ENCODE measurements at regions not wholly inside any gene's neighbourhood (a gene's known extent, or its start where the extent isn't known, plus 50 kb on each side); places are given as distances from the start of the nearest gene placed in this dataset.

DNA sequence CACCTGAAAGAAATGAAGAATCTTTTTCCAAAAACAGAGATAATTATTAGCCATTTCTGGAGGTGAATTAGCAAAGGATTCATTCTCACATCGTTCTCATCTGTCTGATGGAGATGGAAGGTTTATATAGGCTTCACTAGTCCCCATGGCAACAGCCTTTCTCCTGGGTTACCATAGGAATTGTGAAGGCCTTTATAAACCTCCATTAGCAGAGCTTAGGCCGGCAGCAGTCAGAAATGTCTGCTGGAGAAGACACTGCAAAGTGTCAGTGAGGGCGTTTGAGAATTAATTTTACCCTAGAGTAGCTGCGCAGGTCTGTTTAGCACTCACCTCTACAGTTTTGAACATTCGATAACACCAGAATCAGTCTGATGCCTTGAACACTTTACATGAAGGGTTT, 290.4 kb upstream of the NR4A3 start:
- no peak overlapping the region for H2BK120ac ChIP-seq (ENCODE audit: low read depth, low read length, poor library complexity, severe bottlenecking)
- H3K4me1 Mint-ChIP-seq: no peaks in the 10 kb centered on the region
- no peak overlapping the region for H4K8ac ChIP-seq (replicated peaks; ENCODE audit: insufficient read length, low read depth, low read length)
- no peaks in the 10 kb centered on the region for H3K4me1 ChIP-seq (ENCODE audit: insufficient read depth, low read length)
- no peak overlapping the region for H3K56ac ChIP-seq (ENCODE audit: insufficient read length, low read depth, low read length)
- H3K23me2 ChIP-seq (ENCODE audit: insufficient read length, low read depth, low read length, poor library complexity, severe bottlenecking): no peaks in the 10 kb centered on the region
- H3K27ac ChIP-seq (ENCODE audit: insufficient read length, low read depth, low read length): no peak overlapping the region
- no peak overlapping the region for H3K18ac ChIP-seq (ENCODE audit: insufficient read length, low read depth, low read length)
- peaks cover 0 to 2% of the 10 kb centered on the region in 2 experiments; a peak in 2 of 5 replicates for H3K9me3 Mint-ChIP-seq
- no peak overlapping the region for H3K14ac ChIP-seq (ENCODE audit: insufficient read depth, low read length)
- no peaks in the 10 kb centered on the region for H3K9me3 ChIP-seq (ENCODE audit: control insufficient read depth, low read depth, low read length)
- no peak overlapping the region for H3K4ac ChIP-seq (ENCODE audit: low read depth, low read length)
- no peak overlapping the region for H3K27ac Mint-ChIP-seq
- no peak overlapping the region for H3K4me2 ChIP-seq (ENCODE audit: insufficient read depth, insufficient read length, low read length)
- no peaks in the 10 kb centered on the region; the same call in 1 of the 2 replicates for H3K27me3 Mint-ChIP-seq (ENCODE audit: low read depth)
- H2BK20ac ChIP-seq (ENCODE audit: low read depth, low read length, poor library complexity, severe bottlenecking): no peak overlapping the region
- no peak overlapping the region for H2BK15ac ChIP-seq (ENCODE audit: low read depth, low read length)
- no peak overlapping the region for H2AK5ac ChIP-seq (ENCODE audit: insufficient read length, low read length)
- no peak for DNase-seq
- H3K23ac ChIP-seq (ENCODE audit: insufficient read length, low read depth, low read length): no peak overlapping the region
- no peak overlapping the region for H3K4me3 Mint-ChIP-seq
- H2BK12ac ChIP-seq (ENCODE audit: insufficient read length, low read depth, low read length): no peak overlapping the region
- H4K91ac ChIP-seq (ENCODE audit: insufficient read length, low read depth, low read length): no peak overlapping the region
- H3K79me2 ChIP-seq (ENCODE audit: insufficient read depth, low read length): no peaks in the 10 kb centered on the region
- no peaks in the 10 kb centered on the region for H4K20me1 ChIP-seq (ENCODE audit: control insufficient read depth, insufficient read depth, insufficient read length)
- no peaks in the 10 kb centered on the region for H3K27me3 ChIP-seq (ENCODE audit: insufficient read depth, low read length)
- no peak overlapping the region for H2AFZ ChIP-seq (ENCODE audit: low read length)
- no CpG with 5 or more reads among the region's 5 CpGs for WGBS (ENCODE audit: extremely low coverage, insufficient read length, low lambda C conversion rate)
- H4K5ac ChIP-seq (ENCODE audit: insufficient read length, low read depth, low read length): no peak overlapping the region
- H3K79me1 ChIP-seq (ENCODE audit: insufficient read depth, low read depth, low read length, poor library complexity, severe bottlenecking): no peaks in the 10 kb centered on the region
- H3T11ph ChIP-seq (ENCODE audit: low read length): no peak overlapping the region
- H3K36me3 Mint-ChIP-seq (ENCODE audit: insufficient read depth in 1 of 3, low read depth in 3 of 3): no peaks in the 10 kb centered on the region
- no peak overlapping the region for H3K9ac ChIP-seq (ENCODE audit: extremely low read depth, insufficient read length, low read length)
- TF ChIP-seq CTCF (conservative IDR thresholded peaks at IDR 0.05): no peak
- no peak overlapping the region for H2BK5ac ChIP-seq (ENCODE audit: insufficient read length, low read length)
